GM23338 (cell line): ENCODE measurements at regions not wholly inside any gene's neighbourhood (a gene's known extent, or its start where the extent isn't known, plus 50 kb on each side); places are given as distances from the start of the nearest gene placed in this dataset.

Experiments used
- CREB1 ChIP-seq: fragments of 250-450 bp; sonication (Bioruptor Pico); IDR thresholded peaks from 2 replicates; pipeline ENCODE4 v1.5.0; 2020; ENCODE audit warnings: low read depth, mild to moderate bottlenecking, moderate library complexity
- CTCF ChIP-seq, 2 experiments: fragments of 200-600 bp in 1 of 2; sonication (generic) in 1 of 2; conservative IDR thresholded peaks; 2 replicates each; pipeline versions ENCODE4 v1.5.1 to v1.6.1; 2016 to 2017; ENCODE audit warnings: antibody characterized with exemption in 2 of 2, low read depth in 2 of 2, mild to moderate bottlenecking in 2 of 2, moderate library complexity in 1 of 2
- ETS1 ChIP-seq: IDR thresholded peaks from 2 replicates; pipeline ENCODE4 v1.6.1; 2016; ENCODE audit warnings: antibody characterized with exemption
- EZH2 ChIP-seq: fragments of 200-600 bp; sonication (generic); IDR thresholded peaks from one replicate; pipeline ENCODE4 v1.8.0; 2017; ENCODE audit warnings: antibody characterized with exemption, mild to moderate bottlenecking, low read depth; ENCODE audit not compliant: unreplicated experiment
- JUNB ChIP-seq: IDR thresholded peaks from one replicate; pipeline ENCODE4 v1.6.1; 2016; ENCODE audit warnings: antibody characterized with exemption; ENCODE audit not compliant: unreplicated experiment
- REST ChIP-seq: IDR thresholded peaks from one replicate; pipeline ENCODE4 v1.6.1; 2018; ENCODE audit warnings: antibody characterized with exemption; ENCODE audit not compliant: unreplicated experiment
- ZNF114 ChIP-seq: fragments of 250-450 bp; sonication (Bioruptor Pico); IDR thresholded peaks from 2 replicates; pipeline ENCODE4 v1.5.0; 2020; ENCODE audit warnings: mild to moderate bottlenecking, moderate library complexity
- ZNF331 ChIP-seq: fragments of 250-450 bp; sonication (Bioruptor Pico); IDR thresholded peaks from 2 replicates; pipeline ENCODE4 v1.5.0; 2020; ENCODE audit warnings: low read depth, mild to moderate bottlenecking, moderate library complexity

GRCh38 chr3:86800116-86800515 lies 190.8 kb downstream of the VGLL3 start:
- TF ChIP-seq CTCF (conservative IDR thresholded peaks at IDR 0.05; ENCODE audit: low read depth in 2 of 2): no peak
- TF ChIP-seq ZNF114 (CRISPR knock-in tag): no peak
- TF ChIP-seq ETS1: no peak
- no peak for TF ChIP-seq JUNB
- no peak for TF ChIP-seq REST
- no peak for TF ChIP-seq EZH2
- TF ChIP-seq CREB1 (CRISPR knock-in tag): no peak
- no peak for TF ChIP-seq ZNF331
